ENCODE measurements at regions not wholly inside any gene's neighbourhood (a gene's known extent, or its start where the extent isn't known, plus 50 kb on each side); places are given as distances from the start of the nearest gene placed in this dataset.

DNA sequence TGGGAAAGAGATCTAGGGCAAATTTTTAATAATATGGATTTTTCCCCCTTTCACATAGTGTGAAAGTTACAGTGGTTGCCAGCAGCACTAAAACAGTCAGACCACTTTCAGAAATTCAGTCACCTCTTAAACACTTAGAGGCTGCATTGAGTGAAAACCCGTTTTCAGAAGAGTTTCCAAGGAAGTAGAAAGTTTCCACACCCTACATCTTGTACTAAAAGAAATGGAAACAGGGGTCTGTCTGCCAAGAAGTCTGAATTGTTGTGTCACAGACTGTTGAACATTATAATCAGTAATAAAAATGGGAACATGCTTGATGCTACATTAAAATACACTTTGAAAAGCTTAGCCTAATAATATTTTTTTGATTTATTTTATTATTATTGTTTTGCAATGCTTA lies 278.9 kb upstream of the KCNJ16 start:
- TF ChIP-seq, protein P1, sequence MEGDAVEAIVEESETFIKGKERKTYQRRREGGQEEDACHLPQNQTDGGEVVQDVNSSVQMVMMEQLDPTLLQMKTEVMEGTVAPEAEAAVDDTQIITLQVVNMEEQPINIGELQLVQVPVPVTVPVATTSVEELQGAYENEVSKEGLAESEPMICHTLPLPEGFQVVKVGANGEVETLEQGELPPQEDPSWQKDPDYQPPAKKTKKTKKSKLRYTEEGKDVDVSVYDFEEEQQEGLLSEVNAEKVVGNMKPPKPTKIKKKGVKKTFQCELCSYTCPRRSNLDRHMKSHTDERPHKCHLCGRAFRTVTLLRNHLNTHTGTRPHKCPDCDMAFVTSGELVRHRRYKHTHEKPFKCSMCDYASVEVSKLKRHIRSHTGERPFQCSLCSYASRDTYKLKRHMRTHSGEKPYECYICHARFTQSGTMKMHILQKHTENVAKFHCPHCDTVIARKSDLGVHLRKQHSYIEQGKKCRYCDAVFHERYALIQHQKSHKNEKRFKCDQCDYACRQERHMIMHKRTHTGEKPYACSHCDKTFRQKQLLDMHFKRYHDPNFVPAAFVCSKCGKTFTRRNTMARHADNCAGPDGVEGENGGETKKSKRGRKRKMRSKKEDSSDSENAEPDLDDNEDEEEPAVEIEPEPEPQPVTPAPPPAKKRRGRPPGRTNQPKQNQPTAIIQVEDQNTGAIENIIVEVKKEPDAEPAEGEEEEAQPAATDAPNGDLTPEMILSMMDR (IDR thresholded peaks at IDR 0.05; ENCODE audit: insufficient read depth, low read length, poor library complexity, severe bottlenecking), result no peak
- no peak for TF ChIP-seq EZH2phosphoT487 (conservative IDR thresholded peaks at IDR 0.05; ENCODE audit: low read length)

Measured in SU-DHL-6 (cell line).